ENCODE measurements at regions not wholly inside any gene's neighbourhood (a gene's known extent, or its start where the extent isn't known, plus 50 kb on each side); places are given as distances from the start of the nearest gene placed in this dataset.

- TF ChIP-seq CTCF (IDR thresholded peaks at IDR 0.05): no peak
- TF ChIP-seq POLR2A (IDR thresholded peaks at IDR 0.05): no peak
- TF ChIP-seq POLR2AphosphoS5 (IDR thresholded peaks at IDR 0.05): no peak
- TF ChIP-seq EP300 (IDR thresholded peaks at IDR 0.05): no peak
These were observed 269.1 kb downstream of the SHQ1 start for GRCh38 chr3:72579191-72579580.

Data from gastroesophageal sphincter (tissue), 3 donors.